GM18508 (cell line): ENCODE measurements at regions not wholly inside any gene's neighbourhood (a gene's known extent, or its start where the extent isn't known, plus 50 kb on each side); places are given as distances from the start of the nearest gene placed in this dataset.
"Not testable (repeated sequence)": the region's sequence is repeated elsewhere in the genome, so short reads cannot be mapped to it uniquely, and the experiment has no call there.

Experiments used
- ATAC-seq: cut with Tn5 transposase; IDR thresholded peaks from one replicate; pipeline ENCODE4 v1.9.1; 2021; ENCODE audit warnings: moderate number of reproducible peaks; ENCODE audit not compliant: insufficient read depth, unreplicated experiment

DNA sequence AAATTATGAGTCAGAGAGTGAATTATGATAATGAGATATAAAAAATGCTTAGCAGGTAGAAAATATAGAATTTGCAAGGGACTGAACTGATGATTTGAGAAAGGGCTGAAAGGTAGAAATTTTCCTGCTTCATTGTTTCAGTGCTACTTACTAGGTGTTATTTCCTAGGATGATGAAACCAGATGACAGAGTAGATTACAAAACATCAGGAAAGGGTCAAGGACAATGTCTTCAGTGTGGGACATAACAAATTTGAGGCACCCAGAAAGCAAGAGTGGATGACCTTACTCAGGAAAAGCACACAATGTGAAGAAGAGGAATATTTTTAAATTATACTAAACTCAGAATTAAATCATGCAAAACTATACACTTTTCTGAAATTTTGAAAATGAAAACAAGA is 102.1 kb downstream of the SHCBP1 start:
- no peak for ATAC-seq

DNA sequence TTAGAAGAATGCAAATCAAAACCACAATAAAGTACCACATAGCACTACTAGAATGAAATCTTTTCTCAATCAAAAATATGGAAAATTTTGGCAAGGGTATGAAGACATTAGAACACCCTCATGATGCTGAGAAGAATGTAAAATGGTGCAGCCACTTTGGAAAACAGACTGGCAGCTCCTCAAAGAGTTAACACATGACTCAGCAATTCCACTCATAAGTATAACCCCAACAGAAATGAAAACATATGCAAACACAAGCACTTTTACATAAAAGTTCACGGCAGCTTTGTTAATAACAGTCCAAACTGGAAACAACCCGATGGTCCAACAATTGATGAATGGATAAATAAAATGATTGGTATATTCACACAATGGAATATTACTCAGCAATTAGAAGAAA is 124.5 kb downstream of the SHCBP1 start:
- no peak for ATAC-seq

DNA sequence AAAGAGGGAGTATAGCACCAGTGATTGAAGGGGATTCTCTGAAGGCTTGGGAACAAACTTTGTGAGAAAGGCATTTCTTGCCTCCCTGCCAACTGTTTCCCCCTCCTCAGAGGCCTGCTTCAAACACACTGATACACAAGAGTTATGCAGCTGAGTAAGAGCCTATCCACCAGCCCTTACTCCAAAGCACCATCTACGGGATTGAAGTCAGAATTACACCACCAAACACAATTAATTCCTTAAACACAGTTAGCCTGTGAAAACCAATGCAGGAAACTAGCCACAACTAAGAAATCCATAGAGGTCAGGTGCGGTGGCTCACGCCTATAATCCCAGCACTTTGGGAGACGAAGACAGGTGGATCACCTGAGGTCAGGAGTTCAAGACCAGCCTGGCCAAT is 138.3 kb downstream of the SHCBP1 start:
- ATAC-seq = no peak

DNA sequence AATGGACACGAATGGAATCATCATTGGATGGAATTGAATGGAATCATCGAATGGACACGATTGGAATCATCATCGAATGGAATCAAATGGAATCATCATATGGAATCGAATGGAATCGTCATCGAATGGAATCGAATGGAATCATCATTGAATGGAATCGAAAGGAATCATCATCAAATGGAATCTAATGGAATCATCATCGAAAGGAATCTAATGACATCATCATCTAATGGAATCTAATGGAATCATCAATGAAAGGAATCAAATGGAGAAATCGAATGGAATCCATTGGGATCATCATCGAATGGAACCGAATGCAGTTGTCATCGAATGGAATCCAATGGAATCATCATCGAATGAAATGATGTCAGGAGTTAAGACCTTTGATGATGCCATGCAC is 154.9 kb downstream of the SHCBP1 start:
- ATAC-seq = no peak

DNA sequence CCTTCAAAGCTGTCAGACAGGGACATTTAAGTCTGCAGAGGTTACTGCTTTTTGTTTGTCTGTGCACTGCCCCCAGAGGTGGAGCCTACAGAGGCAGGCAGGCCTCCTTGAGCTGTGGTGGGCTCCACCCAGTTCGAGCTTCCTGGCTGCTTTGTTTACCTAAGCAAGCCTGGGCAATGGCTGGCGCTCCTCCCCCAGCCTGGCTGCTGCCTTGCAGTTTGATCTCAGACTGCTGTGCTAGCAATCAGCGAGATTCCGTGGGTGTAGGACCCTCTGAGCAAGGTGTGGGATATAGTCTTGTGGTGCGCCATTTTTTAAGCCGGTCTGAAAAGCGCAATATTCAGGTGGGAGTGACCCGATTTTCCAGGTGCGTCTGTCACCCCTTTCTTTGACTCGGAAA is 166.4 kb downstream of the SHCBP1 start:
- ATAC-seq = not testable (repeated sequence)

DNA sequence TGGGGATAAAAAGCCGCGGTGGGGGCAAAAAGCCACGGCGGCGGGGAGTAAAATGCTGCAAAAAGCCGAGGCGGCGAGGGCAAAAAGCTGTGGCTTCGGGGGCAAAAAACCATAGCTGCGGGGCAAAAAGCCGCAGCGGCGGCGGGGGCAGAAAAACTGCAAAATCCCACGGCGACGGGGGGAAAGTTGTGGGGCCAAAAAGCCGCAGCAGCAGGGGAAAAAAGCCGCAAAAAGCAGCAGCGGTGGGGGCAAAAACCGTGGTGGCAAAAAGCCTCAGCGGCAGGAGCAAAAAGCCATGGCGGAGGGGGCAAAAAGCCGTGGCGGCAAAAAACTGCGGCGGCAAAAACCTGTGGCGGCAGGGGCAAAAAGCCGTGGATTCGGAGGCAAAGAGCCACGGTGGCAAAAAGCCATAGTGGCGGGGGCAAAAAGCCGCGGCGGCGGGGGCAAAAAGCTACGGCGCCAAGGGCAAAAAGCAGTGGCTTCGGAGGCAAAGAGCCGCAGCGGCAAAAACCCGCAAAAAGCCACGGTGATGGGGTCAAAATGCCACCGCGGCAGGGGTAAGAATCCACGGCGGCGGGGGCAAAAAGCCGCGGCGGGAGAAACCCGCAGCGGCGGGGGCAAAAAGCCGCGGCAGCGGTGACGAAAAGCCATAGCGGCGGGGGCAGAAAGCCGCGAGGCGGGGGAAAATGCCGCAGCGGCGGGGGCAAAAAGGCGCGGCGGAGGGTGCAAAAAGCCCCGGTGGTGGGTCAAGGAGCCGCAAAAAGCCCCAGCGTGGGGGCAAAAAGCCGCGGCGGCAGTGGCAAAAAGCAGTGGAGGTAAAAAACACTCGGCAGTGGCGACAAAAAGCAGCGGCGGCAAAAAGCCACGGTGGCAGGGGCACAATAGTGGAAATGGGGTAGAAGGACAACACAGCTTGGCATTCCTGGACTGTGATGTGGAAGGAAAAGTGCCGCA is 192.8 kb downstream of the SHCBP1 start:
- ATAC-seq = no peak

DNA sequence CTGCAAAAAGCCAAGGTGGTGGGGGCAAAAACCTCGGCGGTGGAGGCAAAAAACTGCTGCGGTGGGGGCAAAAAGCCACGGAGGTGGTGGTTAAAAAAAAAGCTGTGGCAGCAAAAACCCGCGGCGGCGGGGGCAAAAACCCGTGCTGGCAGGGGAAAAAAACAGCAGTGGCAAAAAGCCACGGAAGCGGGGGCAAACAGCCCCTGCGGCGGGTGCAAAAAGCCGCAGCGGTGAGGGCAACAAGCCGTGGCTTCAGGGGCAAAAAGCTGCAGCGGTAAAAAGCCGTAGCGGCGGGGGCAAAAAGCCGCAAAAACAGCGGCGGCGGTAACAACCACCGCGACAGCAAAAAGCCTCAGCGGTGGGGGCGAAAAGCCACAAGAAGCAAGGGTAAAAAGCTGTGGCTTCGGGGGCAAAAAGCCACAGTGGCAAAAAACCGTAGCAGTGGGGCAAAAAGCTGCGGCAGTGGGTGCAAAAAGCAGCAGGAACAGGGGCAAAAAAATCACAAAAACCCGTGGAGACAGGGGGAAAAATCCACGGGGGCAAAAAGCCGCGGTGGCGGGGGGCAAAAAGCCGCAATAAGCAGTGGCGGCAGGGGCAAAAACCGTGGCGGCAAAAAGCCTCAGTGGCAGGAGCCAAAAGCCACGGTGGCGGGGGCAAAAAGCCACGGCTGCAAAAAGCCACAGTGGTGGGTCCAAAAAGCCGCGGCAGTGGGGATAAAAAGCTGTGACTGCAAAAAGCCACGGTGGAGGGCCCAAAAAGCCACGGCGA is 193.7 kb downstream of the SHCBP1 start:
- ATAC-seq = no peak

DNA sequence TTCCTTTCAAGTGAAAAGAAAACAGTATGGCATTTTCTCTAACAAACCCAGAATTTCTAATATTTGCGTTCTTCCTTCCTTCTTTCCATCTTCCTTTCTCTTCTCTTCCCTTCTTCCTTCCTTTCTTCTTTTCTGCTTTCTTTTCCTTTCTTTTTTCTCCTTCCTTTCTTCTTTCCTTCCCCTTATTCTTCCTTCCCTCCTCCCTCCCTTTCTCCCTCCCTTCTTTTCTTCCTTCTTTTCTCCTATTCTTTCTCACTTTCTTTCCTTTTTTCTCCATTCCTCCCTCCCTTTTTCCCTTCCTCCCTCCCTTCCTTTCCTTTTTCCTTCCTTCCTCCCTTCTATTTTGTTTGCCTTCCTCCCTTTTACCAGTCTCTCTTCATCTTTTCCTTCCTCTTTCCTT is 194.8 kb downstream of the SHCBP1 start:
- ATAC-seq = no peak

DNA sequence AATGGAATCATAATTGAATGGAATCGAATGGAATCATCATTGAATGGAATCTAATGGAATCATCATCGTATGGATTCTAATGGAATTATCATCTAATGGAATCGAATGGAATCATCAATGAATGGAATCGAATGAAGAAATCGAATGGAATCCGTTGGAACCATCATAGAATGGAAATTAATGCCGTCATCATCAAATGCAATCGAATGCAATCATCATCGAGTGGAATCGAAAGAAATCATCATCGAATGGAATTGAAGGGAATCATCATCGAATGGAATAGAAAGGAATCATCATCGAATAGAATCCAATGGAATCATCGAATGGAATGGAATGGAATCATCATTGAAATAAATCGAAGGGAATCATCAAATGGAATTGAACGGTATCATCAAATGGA is 217.2 kb downstream of the SHCBP1 start:
- ATAC-seq = no peak

DNA sequence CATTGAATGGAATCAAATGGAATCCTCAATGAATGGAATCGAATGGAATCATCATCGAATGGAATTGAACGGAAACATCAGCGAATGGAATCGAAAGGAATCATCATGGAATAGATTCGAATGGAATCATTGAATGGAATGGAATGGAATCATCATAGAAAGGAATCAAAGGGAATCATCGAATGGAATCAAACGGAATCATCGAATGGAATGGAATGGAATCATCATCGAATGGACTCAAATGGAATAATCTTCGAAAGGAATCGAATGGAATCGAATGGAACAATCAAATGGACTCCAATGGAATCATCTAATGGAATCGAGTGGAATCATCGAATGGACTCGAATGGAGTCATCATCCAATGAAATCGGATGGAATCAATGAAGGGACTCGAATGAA is 222.6 kb downstream of the SHCBP1 start:
- ATAC-seq = not testable (repeated sequence)

DNA sequence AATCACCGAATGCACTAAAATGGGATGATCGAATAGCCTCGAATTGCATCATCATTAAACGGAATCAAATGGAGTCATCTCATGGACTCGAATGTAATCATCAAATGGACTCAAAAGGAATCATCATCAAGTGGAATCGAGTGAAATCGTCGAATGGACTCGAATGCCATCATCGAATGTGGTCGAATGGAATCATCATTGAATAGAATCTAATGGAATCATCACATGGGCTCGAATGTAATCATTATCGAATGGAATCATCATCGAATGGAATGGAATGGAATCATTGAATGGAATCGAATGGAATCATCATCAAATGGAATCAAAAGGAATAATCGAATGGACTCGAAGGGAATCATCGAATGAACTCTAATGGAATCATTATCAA is 224.3 kb downstream of the SHCBP1 start:
- ATAC-seq = not testable (repeated sequence)

DNA sequence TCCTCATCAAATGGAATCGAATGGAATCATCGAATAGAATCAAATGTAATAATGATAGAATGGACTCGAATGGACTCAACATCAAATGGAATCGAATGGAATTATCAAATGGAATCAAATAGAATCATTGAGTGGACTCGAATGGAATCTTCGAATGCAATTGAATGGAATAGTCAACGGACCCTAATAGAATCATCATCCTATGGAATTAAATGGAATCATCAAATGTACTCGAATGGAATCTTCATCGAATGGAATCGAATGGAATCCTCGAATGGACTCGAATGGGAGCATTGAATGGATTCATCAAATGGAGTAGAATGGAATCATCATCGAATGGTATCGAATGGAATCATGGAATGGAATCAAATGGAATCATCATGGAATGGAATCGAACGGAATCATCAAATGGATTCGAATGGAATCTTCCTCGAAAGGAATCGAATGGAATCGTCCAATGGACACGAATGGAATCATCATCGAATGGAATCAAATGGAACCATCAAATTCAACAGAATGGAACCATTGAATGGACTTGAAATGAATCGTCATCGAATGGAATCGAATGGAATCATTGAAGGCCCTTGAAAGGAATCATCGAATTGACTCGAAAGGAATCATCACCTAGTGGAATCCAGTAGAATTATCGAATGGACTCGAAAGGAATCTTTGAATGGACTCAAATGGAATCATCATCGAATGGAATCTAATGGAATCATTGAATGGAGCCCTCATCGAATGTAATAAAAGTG is 224.9 kb downstream of the SHCBP1 start:
- ATAC-seq = not testable (repeated sequence)

DNA sequence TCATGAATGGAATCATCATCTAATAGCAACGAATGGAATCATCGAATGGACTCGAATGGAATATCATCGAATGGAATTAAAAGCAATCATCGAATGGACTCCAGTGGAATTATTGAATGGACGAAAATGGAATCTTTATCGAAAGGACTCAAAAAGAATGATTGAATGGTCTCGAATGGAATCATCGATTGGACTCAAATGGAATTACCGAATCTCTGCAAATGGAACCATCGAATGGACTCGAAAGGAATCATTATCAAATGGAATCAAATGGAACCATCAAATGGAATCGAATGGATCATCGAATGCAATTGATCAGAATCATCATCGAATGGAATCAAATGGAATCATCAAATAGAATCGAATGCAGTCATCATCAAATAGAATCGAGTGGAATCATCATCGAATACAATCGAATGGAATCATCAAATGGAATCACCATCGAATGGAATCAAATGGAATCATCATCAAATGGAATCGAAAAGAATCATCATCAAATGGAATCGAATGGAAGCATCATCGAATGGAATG is 225.7 kb downstream of the SHCBP1 start:
- not testable (repeated sequence) for ATAC-seq

DNA sequence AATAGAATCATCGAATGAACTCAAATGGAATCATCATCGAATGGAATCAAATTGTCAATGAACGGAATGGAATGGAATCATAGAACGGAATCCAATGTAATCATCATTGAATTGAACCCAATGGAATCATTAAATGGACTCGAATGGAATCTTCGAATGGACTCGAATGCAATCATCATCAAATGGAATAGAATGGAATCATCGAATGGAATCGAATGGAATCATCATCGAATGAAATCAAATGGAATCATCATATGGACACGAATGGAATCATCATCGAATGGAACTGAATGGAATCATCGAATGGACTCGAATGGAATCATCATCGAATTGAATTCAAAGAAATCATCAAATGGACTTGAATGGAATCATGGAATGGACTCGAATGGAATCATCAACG is 226.2 kb downstream of the SHCBP1 start:
- not testable (repeated sequence) for ATAC-seq

DNA sequence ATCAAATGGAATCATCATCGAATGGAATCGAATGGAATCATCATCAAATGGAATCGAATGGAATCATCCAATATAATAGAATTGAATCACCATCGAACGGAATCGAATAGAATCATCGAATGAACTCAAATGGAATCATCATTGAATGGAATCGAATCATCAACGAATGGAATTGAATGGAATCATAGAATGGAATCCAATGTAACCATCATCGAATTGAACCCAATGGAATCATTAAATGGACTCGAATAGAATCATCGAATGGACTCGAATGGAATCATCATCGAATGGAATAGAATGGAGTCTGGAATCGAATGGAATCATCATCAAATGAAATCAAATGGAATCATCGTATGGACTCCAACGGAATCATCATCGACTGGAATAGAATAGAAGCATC is 227.0 kb downstream of the SHCBP1 start:
- ATAC-seq = not testable (repeated sequence)

DNA sequence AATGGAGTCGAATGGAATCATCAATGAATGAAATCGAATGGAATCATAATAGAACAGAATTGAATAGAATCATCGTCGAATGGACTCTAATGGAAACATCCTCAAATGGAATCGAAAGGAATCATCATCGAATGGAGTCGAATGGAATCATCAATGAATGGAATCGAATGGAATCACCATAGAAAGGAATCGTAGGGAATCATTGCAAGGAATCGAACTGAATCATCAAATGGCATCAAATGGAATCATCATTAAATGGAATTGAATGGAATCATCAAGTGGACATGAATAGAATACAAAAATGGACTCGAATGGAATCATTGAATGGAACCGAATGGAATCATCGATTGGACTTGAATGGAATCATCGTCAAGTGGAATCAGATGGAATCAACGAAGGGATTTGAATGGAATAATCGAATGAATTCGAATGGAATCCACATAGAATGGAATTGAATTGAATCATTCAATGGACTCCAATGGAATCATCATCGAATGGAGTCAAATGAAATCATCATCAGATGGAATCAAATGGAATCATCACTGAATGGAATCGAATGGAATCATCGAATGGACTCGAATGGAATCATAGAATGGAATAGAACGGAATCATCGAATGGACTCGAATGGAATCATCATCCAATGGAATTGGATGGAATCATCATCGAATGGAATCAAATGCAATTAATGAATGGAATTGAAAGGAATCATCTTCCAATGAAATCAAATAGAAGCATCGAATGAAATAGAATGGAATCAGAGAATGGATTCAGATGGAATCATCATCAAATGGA is 228.1 kb downstream of the SHCBP1 start:
- ATAC-seq = not testable (repeated sequence)

DNA sequence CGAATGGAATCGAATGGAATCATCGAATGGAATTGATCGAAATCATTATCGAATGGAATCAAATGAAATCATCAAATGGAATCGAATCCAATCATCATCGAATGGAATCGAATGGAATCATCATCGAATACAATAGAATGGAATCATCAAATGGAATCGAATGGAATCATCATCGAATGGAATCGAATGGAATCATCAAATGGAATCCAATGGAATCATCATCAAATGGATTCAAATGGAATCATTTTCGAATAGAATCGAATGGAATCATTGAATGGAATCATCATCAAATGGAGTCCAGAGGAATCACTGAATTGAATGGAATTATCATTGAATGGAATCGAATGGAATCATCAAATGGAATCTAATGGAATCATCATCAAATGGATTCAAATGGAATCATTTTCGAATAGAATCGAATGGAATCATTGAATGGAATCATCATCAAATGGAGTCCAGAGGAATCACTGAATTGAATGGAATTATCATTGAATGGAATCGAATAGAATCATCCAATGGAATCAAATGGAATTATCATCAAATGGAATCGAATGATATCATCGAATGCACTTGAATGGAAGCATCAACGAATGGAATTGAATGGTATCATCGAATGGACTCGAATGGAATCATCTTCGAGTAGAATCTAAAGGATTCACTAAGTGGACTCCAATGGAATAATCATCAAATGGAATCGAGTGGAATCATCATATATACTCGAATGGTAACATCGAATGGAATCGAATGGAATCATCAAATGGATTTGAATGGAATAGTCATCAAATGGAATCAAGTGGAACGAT is 230.3 kb downstream of the SHCBP1 start:
- not testable (repeated sequence) for ATAC-seq

DNA sequence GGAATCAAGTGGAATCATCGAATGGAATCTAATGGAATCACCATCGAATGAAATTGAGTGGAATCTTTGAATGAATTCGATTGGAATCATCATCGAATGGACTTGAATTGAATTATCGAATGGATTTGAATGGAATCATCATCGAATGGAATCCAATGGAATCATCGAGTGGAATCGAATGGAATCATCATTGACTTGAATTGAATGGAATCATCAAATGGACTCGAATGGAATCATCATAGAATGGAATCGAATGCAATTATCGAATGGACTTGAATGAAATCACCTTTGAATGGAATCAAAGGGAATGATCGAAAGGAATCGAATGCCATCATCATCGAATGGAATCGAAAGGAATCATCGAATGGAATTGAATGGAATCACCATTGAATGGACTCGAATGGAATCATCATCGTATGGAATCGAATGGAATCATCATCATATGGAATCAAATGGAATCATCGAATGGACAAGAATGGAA is 231.6 kb downstream of the SHCBP1 start:
- ATAC-seq = not testable (repeated sequence)
